GM19023 (cell line): ENCODE measurements at regions not wholly inside any gene's neighbourhood (a gene's known extent, or its start where the extent isn't known, plus 50 kb on each side); places are given as distances from the start of the nearest gene placed in this dataset.
"Not testable (repeated sequence)": the region's sequence is repeated elsewhere in the genome, so short reads cannot be mapped to it uniquely, and the experiment has no call there.

Experiments used
- ATAC-seq: cut with Tn5 transposase; IDR thresholded peaks from one replicate; pipeline ENCODE4 v1.9.1; 2021; ENCODE audit warnings: mild to moderate bottlenecking, moderate library complexity; ENCODE audit not compliant: unreplicated experiment

DNA sequence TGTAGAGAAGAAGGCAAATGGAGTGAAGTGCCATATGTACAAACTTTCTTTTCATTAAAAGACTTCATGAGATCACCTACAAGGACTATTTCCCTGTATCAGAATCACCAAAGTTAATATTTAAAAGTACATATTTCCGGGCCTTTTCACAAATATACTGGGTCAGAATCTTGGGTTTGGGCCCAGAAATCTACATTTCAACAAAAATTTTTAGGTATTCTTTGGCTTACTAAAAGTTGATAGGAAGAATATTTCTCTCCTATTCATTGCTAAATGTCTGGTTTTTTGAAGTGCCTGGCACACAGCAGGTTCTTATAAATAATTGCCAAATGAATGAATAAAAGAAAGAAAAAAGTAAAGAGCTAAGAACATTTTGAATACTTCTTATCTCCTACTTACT, 843.8 kb upstream of the ACVR2A start:
- no peak for ATAC-seq

DNA sequence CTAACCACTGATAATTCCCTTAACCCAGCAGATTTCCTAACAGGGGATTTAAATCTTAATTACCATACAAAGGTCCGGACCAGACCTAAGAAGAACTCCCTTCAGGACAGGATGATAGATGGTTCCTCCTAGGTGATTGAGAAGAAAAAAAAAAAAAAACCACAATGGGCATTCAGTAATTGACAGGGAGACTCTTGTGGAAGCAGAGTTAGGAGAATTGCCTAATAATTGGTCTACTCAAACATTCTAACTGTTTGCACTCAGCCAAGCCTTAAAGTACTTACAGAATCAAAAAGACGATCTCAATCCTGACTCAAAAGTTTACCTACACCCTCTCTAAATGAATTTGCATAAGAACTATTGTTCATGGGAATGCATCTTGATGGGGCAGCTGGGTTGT, 844.7 kb upstream of the ACVR2A start:
- ATAC-seq, result not testable (repeated sequence)

DNA sequence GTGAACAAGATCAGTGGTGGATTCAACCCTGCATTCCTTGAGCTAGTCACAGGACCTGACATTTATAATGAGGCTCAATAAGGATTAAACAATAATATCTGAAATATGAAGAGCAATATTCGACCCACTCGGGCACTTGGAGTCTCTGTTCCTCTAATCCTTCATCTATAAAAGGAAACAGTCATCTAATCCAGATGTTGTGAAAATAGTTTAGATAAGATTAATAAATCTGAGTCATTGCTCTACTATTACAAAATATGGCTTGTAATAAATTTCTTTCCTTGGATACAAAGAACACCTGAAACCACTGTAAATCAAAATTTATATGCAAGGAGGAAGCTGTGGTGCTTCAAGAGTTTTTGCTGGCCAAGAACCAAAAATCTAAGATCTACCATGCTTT, 846.9 kb upstream of the ACVR2A start:
- no peak for ATAC-seq

DNA sequence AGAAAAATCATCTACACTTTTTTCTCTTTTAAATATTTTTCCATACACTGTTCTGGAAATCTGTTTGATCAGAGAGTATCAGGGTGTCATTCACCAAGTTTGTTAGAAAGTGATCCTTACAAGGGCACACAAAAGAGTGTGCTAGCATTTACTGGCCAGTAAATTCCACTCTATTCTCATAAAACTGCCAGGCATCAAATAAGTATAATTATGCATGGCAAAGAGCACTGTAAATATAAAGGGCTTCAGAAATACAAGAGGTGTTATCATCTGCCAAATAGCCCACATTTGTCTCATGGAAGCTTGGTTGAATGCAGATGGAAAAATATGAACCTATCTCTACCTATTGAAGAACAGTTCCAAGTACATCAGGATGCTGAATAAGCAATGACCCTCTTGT, 847.3 kb upstream of the ACVR2A start:
- no peak for ATAC-seq

DNA sequence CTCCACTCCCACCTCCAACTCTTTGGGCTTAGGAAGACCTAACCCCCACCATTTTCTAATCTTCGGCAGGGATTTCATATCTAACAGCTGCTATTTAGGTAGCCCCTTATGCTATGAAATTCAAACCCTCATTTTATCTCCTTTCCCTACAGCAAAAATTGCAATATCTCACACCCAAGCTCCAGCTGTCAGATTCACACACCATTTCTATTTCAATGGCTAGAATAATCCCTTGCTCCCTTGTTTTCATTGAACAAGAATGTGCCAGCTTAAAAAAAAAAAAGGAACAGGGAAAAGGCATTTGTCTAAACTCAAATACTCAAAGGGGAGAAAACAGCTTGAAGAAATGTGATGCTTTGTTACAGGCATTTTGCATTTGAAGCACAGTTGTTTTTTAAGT, 850.6 kb upstream of the ACVR2A start:
- ATAC-seq, result no peak

DNA sequence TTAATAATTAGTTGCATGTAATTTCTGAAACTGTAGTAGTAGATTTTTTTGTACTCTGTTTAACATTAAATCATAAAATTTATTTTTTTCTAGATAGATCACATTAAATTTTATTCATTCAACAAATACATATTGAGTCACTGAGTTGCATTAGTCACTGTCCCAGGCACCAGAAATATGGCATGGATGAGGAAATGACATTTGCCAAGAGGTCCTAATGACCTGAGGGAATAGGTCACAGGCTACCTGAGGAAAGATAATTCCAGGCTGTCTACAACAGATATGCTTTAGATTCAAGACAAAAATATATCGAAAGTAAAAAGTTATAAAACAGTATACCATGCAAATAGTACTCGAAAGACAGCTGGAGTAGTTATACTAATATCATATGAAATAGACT, 852.4 kb upstream of the ACVR2A start:
- ATAC-seq, result no peak

DNA sequence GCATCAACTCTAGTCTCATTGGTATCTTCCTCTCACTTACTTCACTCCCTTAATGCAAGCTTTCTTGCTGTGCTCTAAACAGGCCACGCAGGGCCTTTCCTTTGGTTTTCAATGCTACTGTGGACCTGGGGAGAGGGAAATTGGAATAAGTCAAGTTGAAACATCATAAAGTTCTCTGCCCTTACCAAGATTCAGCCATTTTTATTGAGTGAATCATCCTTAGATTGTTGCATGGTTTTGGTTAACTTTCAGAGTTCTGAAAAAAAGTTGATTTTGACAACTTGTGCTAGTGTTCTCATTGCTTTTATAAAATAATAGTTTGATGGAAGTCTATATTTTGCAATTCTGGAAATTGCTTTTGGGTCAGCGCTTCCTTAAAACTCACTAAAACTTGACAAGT, 852.8 kb upstream of the ACVR2A start:
- no peak for ATAC-seq

DNA sequence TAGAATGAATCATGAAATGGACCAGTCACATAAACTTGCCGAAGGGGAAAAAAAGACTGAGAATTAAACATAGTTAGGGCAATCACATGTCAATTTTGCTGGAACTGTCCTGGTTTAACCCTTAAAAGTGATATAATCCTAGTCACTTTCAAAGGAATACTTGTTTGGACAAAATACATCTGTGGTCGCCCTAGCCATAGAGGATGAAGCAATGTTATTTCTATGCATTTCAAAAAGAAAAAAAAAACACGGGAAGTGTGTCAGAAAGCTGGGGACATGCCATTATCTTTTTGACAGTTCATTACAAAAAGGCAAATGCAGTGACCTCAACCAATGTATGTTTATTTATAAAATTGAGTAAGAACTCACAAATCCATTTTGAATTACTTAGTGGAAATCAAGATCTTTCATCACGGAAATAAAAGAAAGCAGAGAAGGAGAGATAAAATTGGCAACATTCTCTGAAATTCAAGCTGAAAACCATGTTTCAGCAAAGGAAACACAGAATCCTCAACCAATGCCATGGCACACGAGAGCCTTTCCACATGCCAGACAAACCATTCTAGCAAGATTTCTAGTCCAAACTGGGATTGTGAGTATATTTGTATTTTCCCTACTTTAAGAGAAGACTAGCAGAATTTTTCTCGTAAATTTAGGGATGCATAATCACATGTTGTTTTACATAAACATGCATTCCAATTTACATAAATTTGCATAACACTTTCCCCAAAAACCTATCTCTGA, 854.3 kb upstream of the ACVR2A start:
- no peak for ATAC-seq

DNA sequence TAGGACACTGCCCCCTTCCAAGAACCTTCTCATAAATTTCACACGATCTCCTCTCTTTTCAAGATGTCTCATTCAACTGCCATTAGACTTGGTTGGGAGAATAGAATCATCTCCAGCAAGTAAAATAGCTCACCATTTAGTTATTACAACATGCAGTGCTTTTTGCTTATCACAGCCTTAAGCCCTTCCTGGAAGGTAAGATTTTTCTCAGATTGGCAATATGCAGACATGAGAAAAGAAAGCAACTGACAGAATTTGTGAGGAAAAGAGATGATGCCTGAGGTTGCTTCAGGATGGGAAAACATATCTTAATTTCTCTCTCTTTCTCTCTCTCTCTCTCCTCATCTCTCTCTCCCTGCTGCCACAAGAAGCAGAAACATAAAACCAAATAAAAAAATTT, 855.1 kb upstream of the ACVR2A start:
- no peak for ATAC-seq

DNA sequence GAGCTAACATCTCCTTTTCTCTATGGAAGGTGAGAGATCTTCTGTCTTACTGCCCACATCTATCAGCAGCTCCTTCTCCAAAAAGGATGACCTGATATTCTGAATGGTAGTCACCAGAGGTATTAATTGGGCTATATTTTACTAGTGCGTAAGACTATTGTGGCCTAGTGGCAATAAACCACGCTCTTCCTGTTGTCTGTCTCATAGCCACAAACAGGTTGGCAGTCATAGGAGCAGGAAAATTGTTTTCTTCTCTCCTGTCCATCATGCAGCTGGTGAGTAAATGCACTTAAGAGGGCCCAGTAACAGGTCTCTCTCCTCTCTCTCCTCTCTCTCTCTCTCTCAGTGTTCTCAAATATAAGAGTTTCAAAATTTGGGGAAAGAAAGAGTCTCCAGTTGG, 856.8 kb upstream of the ACVR2A start:
- ATAC-seq, result no peak

DNA sequence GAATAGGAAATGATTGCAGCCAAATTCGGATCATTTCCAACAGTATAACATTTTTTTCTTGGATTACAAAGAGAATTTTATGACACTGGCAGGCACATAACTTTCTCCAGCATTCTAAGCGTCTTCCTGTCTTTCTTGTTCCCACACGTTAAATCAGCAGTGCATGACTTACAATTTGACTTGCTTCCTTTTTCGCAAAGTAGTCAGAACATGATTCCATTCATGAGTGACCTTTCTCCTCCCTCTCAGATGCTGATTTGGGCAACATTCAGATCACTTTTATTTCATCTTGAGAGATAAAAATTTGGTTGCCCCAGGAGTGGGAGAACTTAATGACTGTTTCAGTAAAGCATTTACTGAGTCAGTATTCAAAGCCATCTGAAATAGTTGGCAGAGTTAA, 858.7 kb upstream of the ACVR2A start:
- ATAC-seq, result no peak

DNA sequence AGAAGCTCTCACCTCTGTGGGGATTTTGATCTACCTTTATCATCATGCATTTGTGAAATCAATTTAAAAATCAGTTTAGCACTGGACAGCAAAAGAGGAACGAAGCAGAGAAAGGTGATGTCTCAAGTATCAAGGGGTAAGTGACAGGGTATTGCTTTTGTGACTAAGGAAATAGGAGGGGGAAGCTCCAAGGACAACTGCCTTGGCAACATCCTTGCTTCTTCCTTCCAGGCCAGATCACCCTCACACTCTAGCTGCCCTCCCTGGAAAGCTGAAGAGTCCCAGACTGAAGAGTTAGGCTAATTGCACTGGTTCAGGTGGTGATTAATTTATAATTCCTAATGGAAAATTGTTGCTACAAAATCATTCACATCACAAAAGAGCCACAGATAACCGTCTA, 859.1 kb upstream of the ACVR2A start:
- no peak for ATAC-seq

DNA sequence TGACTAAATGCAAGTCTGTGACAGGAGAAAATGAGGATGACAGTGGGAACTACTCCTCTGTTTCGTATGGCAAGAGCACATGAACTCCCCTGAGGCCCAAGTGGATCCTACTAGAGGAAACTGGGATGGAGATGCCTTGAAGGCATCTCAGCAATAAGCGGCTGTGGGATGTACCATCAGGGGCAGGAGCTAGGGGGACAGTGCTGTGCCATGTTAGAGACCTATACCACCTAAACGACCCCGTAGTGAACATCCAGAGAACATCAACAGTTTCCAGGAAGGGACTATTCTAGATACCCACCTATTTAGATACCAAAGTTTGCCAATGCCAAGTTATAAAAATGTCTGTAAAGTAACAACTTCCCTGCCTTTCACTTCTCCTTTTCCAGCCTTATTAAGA, 860.8 kb upstream of the ACVR2A start:
- ATAC-seq, result no peak

DNA sequence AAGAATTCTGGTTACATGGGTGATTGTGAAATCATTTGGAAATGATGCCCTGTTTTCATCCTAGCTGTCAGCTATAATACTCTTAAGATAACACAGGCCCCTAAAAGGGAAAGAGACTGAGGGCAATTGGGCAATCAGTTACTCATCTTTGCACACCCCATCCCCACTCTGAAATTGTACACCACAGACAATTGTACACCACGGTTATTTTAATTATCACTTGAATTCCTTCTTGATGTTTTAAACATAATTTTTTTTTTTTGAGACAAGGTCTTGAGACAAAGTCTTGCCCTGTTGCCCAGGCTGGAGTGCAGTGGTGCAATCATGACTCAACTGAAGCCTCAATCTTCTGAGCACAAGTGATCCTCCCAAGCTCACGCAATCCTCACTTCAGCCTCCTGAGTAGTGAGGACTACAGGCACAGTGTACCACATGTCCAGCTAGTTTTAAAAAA, 862.4 kb upstream of the ACVR2A start:
- no peak for ATAC-seq

DNA sequence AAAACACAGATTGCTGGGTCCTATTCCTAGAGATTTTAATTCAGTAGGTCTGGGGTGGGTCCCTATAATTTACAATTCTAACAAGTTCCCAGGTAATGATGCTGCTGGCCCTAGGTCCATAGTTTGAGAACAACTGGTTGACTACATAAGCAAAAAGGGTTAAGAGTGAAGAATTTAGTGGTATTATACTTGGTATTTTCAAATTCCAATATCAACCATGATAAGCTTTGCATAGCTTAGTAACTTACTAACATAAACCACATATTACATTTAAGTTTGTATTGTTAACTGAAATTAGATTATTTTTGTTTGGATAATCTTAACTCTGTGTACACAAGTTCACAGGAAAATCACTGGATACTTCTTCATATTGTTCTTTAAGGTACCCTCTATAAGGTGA, 862.9 kb upstream of the ACVR2A start:
- ATAC-seq, result no peak

DNA sequence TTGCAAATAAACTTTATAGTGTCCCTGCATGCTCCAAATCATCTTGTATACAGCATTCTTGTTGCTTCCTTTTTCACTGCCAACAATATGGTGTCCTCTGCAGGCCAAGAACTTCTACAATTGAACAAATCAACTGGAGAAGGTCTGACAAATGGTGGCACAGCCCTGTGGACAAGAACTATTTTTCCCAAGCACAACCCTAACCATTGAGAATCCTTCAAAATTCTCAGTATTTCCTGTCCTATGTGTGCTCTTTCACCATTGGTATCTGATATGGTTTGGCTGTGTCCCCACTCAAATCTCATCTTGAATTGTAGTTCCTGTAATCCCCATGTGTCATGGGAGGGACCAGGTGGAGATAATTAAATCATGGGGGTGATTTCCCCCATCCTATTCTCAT, 865.1 kb upstream of the ACVR2A start:
- ATAC-seq, result no peak

DNA sequence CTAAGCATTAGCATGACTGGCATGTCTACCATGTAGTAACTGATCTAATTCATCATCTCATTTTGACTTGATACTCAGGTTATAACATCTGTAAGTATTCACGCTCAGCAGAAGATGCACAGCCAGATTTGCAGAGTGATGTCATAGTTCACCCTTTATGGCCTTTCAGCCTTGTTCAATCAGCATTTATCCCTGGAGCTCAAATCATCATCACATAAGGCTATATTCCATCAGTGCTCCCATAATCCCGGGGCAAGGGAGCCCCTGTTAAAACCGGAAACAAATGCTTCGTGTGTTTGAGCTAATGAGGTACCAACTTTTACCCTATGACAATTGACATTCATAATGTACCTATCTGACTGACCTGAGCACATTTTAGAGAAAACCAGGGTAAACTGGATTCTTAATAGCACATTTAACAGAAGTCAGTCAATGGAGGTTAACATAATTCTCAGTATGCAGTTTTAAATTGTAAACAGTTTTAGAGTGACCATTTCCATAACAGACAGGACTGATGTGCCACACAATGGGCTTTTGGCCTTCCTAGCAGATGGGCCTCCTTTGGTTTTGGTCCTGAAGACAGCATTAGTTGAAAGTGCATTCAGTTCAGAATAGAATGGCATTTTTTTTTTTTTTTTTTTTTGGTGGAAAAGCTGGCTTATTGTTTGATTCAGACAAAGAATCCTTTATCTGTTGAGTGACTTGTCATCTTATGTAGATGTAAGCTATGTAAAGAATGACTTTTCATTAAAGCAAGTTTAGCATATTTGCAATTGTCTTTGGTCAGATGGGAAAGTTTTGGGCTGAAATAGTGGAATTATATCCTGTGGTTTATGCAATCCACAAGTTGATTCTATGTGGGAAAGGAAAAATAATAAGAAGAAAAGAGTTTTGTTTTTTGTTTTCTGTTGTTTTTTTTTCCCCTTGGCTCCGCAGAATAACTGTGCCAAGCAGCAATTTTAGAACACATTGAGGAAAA, 866.0 kb upstream of the ACVR2A start:
- no peak for ATAC-seq

DNA sequence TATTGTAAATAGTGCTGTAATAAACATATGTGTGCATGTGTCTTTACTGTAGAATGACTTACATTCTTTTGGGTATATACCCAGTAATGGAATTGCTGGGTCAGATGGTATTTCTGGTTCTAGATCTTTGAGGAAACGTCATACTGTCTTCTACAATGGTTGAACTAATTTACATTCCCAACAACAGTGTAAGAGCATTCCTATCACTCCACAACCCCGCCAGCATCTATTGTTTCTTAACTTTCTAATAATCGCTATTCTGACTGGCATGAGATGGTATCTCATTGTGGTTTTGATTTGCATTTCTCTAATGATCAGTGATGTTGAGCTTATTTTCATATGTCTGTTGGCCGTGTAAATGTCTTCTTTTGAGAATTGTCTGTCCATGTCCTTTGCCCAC, 873.8 kb upstream of the ACVR2A start:
- ATAC-seq, result not testable (repeated sequence)

DNA sequence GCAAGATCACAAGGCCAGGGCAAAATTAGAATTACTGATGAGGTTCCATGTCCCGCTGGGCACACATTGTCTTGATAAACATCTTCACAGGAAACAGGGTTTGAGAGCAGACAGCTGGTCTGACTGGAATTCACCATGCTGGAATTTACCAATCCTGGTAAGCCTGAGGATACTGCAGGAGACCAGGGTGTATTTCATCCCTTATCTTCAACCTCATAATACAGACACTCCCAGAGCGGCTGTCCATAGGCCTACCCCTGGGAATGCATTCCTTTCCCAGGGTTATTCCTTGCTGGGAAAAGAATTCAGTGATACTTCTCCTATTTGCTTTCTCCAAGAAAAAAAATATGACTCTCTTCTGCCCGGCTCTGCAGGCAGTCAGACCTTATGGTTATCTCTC, 875.1 kb upstream of the ACVR2A start:
- ATAC-seq, result not testable (repeated sequence)

DNA sequence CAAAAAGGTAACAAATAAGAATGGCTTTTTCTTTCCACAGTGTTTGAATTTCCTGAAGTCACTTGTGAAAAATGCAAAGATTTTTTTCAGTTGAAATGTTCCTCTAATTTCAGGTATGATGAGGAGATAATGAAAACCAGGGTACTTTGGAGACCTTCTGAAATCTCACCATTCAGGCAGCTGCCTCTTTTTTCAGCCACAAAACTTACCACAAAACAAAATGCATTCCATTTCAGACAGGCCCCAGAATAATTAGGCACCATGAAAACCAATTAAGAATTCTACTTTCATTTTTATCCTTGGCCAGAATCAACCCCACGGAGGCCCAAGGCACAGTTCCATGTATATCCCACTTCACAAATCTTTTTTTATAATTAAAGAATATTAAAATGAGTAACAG, 880.3 kb upstream of the ACVR2A start:
- ATAC-seq, result no peak

DNA sequence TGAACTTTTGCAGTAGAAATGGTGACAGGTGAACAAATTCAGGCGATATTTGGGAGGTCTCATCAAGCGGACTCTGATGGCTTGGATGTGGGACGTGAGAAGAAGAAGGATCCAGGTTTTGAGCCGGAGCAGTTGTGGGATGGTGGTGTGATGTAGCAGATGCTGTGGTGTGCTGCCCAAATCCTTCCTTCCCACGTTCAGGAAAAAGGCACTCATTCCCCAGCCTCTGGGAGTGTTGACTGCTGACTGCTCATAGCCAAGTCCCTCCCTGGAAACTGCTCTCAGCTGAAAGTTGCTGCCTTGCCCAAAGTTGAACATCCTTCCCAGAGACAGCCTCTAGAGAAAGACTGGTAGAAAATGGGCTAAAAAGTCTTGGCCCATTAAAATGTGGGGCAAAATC, 890.3 kb upstream of the ACVR2A start:
- ATAC-seq, result no peak

DNA sequence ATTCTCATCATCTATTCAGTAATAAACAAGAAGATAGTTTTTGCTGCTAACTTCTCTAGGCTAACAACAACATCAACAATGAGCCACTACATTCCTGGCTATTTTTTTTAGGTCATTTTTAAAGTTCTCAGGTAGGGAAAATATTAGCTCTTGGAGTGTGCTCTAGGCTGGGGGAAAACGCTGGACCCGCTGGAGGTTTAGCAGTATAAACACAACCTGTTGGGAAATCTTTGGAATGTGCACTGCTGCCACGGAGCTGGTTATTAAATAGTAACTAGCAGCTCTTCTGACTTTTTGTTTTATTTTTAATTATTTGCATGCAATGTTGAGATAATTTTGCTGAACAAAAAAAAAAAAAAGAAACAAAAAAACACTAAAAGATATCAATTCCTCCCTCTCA, 892.1 kb upstream of the ACVR2A start:
- no peak for ATAC-seq
